ENCODE measurements at regions not wholly inside any gene's neighbourhood (a gene's known extent, or its start where the extent isn't known, plus 50 kb on each side); places are given as distances from the start of the nearest gene placed in this dataset.
"Not testable (repeated sequence)": the region's sequence is repeated elsewhere in the genome, so short reads cannot be mapped to it uniquely, and the experiment has no call there.

- DNase-seq = not testable (repeated sequence)
Measured at GRCh38 chr10:20652424-20652823, 244.7 kb downstream of the NEBL start.

- no peak for DNase-seq
Measured at GRCh38 chr10:20648263-20648874, 248.7 kb downstream of the NEBL start.

- no peak for DNase-seq
Measured at GRCh38 chr10:20647756-20648155, 249.4 kb downstream of the NEBL start.

- peak; percentile 21 for DNase-seq
Measured at GRCh38 chr10:20644421-20644820, 252.7 kb downstream of the NEBL start.

- no peak for DNase-seq
Measured at GRCh38 chr10:20641605-20642004, 255.5 kb downstream of the NEBL start.

- no peak for DNase-seq
Measured at GRCh38 chr10:20635570-20635969, 261.5 kb downstream of the NEBL start.

GRCh38 chr10:20634839-20635238 lies 262.3 kb downstream of the NEBL start:
- DNase-seq = no peak

GRCh38 chr10:20633714-20634113 lies 263.4 kb downstream of the NEBL start:
- no peak for DNase-seq

- no peak for DNase-seq
Measured at GRCh38 chr10:20632696-20633095, 264.4 kb downstream of the NEBL start.

GRCh38 chr10:20631229-20631628 lies 265.9 kb downstream of the NEBL start:
- DNase-seq = no peak

GRCh38 chr10:20630092-20630643 lies 266.9 kb downstream of the NEBL start:
- no peak for DNase-seq

GRCh38 chr10:20627946-20628507 lies 269.1 kb downstream of the NEBL start:
- DNase-seq = no peak

GRCh38 chr10:20627087-20627486 lies 270.0 kb downstream of the NEBL start:
- no peak for DNase-seq

- no peak for DNase-seq
Measured at GRCh38 chr10:20625868-20626267, 271.2 kb downstream of the NEBL start.

GRCh38 chr10:20624642-20625041 lies 272.5 kb downstream of the NEBL start:
- DNase-seq = peak; percentile 68

GRCh38 chr10:20623546-20623945 lies 273.6 kb downstream of the NEBL start:
- DNase-seq = no peak

GRCh38 chr10:20622531-20623211 lies 274.4 kb downstream of the NEBL start:
- DNase-seq = no peak

- DNase-seq = no peak
Measured at GRCh38 chr10:20620981-20621380, 276.1 kb downstream of the NEBL start.

GRCh38 chr10:20618011-20618547 lies 279.0 kb downstream of the NEBL start:
- DNase-seq = no peak

GRCh38 chr10:20616918-20617810 lies 279.9 kb downstream of the NEBL start:
- no peak for DNase-seq

- DNase-seq = no peak
Measured at GRCh38 chr10:20616056-20616671, 280.9 kb downstream of the NEBL start.

- no peak for DNase-seq
Measured at GRCh38 chr10:20615395-20615794, 281.7 kb downstream of the NEBL start.
